ENCODE measurements at regions not wholly inside any gene's neighbourhood (a gene's known extent, or its start where the extent isn't known, plus 50 kb on each side); places are given as distances from the start of the nearest gene placed in this dataset.
A peak's percentile ranks its signal among the peaks of the same experiment; 100 is the strongest.
"Not testable (repeated sequence)": the region's sequence is repeated elsewhere in the genome, so short reads cannot be mapped to it uniquely, and the experiment has no call there.

DNA sequence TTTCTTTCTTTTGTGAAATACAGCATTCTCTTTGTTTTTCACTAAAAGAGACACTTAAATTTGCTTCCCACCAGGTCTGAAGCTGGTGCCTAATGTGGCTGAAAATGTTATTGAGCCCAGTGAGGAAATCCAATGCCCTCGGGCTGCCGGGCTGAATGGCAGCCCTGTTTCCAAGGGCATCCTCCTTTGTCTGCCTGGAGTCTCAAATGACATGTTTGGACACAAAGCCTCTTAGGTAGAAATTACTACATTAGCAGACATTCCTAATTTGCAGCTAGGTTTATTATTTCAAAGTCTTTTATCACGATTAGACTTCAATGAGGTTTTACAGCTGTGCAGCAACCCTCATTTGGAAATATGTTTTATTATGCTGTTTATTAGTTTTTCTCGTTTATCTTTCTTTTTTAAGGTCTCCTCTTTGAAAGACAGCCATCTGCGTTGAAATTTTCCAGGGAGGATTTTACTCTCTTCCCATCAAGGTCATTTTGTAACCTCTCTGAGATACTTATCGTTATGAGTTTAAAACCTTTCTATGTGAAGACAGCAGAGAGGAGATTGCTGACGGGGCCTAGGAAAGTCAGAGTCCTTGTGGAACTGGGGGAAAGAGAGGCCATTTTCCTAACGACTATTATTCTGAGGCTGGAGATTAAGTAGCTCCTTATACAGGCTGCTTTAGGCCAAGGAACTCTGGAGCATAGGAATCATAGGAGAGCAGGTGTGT lies 59.0 kb upstream of the ZNF532 start:
- Histone ChIP-seq H3K4me1 (ENCODE audit: control insufficient read depth, insufficient read depth, low read length, poor library complexity, severe bottlenecking) (no peaks in the 10 kb centered on the region), H3K36me3 (ENCODE audit: control insufficient read depth, insufficient read depth, low read length) (no peaks in the 10 kb centered on the region), H3K9me3 (ENCODE audit: control insufficient read depth, low read length) (no peaks in the 10 kb centered on the region), H3K4me3 (ENCODE audit: extremely low read depth, insufficient read depth, low read length, poor library complexity, severe bottlenecking) (no peak overlapping the region), H3K27ac (ENCODE audit: low read depth, low read length, severe bottlenecking) (peak overlapping the region; percentile 69)
- WGBS, 2 experiments (ENCODE audit: insufficient coverage in 2 of 2) = 83 to 95% methylated on average over 3 to 4 of the region's 8 CpGs

DNA sequence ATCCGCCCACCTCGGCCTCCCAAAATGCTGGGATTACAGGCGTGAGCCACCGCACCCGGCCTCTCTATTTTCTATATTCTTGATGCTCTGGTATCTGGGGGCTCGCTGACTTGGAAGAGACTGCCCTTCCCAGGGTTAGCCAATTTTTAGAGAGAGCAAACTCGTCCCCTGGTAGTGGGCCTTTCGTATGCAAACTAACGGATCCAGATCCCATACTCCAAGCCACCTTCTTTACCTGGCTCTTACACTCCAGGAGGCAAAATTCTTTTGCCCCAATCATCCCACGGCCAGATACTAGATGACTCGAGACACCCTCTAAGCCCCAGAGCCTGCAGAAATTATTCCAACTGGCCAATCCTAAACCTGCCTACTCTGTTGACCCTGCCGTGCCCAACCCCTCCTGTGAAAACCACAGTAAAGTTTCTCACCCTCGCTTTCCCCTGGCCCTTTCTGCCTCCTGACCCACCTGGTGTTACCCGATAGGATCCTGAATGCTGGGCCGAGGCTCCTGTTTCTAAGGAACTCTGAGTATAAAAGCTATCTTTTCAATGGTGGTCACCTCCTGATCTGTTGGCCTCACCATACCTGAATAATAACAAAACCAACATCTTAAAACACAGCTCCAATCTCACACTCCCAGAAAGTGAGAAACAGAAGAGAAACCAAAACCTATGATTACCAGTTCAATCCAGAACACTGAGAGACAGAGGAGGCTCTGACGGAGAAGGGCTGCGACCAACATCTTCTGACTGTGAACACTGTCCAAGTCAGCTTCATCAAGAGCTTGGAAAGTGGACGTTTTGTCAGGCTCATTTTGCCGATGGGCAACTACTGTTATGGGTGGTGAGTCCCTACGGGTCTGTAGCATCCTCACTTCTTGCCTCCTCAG lies 57.6 kb upstream of the ZNF532 start:
- no peaks in the 10 kb centered on the region for H3K4me1 ChIP-seq (ENCODE audit: control insufficient read depth, insufficient read depth, low read length, poor library complexity, severe bottlenecking)

DNA sequence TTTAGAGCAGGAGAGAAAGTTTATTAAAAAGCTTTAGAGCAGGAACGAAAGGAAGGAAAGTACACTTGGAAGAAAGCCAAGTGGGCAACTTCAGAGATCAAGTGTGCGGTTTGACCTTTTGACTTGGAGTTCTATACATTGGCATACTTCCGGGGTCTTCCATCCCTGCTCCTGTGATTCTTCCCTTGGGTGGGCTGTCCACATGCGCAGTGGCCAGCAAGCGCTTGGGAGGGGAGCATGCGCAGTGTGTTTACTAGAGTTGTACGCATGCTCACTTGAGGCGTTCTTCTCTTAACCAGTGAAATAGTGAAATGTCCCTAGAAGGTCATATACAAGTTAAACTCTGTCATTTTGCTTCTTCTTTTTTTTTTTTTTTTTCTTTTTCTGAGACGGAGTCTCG lies 56.9 kb upstream of the ZNF532 start:
- Histone ChIP-seq H3K9me3 (ENCODE audit: control insufficient read depth, low read length) (no peaks in the 10 kb centered on the region), H3K4me1 (ENCODE audit: control insufficient read depth, insufficient read depth, low read length, poor library complexity, severe bottlenecking) (no peaks in the 10 kb centered on the region), H3K27ac (ENCODE audit: low read depth, low read length, severe bottlenecking) (no peak overlapping the region), H3K4me3 (ENCODE audit: extremely low read depth, insufficient read depth, low read length, poor library complexity, severe bottlenecking) (no peak overlapping the region), H3K36me3 (ENCODE audit: control insufficient read depth, insufficient read depth, low read length) (no peaks in the 10 kb centered on the region)
- 94 to 99% methylated on average over 7 to 10 of the region's 10 CpGs for WGBS, 2 experiments (ENCODE audit: insufficient coverage in 2 of 2)

More for the DNA sequence above, 57.6 kb upstream of the ZNF532 start:
- Histone ChIP-seq H3K4me3 (ENCODE audit: extremely low read depth, insufficient read depth, low read length, poor library complexity, severe bottlenecking) (no peak overlapping the region), H3K27ac (ENCODE audit: low read depth, low read length, severe bottlenecking) (no peak overlapping the region), H3K36me3 (ENCODE audit: control insufficient read depth, insufficient read depth, low read length) (no peaks in the 10 kb centered on the region), H3K9me3 (ENCODE audit: control insufficient read depth, low read length) (no peaks in the 10 kb centered on the region)
- 88 to 89% methylated on average over 12 to 16 of the region's 20 CpGs for WGBS, 2 experiments (ENCODE audit: insufficient coverage in 2 of 2)

DNA sequence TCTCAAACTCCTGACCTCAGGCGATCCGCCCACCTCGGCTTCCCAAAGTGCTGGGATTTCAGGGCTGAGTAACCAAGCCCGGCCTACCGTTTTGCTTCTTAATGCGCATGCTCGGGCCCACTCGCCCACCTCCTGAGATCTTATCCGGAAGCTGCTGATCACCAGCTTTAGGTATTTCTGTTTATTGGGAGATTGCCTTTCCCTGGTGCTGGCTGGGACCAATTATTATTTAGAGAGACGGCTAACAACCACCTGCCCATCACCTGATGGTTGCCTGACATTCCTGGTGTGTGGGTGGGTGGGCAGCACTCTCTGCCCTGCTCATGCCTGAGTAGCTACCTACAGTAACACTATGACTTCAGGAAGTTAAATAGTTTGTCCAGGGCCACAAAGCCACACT lies 56.3 kb upstream of the ZNF532 start:
- Histone ChIP-seq H3K4me3 (ENCODE audit: extremely low read depth, insufficient read depth, low read length, poor library complexity, severe bottlenecking) (no peak overlapping the region), H3K36me3 (ENCODE audit: control insufficient read depth, insufficient read depth, low read length) (no peaks in the 10 kb centered on the region), H3K4me1 (ENCODE audit: control insufficient read depth, insufficient read depth, low read length, poor library complexity, severe bottlenecking) (no peaks in the 10 kb centered on the region), H3K9me3 (ENCODE audit: control insufficient read depth, low read length) (no peaks in the 10 kb centered on the region), H3K27ac (ENCODE audit: low read depth, low read length, severe bottlenecking) (no peak overlapping the region)
- WGBS, 2 experiments (ENCODE audit: insufficient coverage in 2 of 2) = 76 to 84% methylated on average over 3 to 6 of the region's 10 CpGs

DNA sequence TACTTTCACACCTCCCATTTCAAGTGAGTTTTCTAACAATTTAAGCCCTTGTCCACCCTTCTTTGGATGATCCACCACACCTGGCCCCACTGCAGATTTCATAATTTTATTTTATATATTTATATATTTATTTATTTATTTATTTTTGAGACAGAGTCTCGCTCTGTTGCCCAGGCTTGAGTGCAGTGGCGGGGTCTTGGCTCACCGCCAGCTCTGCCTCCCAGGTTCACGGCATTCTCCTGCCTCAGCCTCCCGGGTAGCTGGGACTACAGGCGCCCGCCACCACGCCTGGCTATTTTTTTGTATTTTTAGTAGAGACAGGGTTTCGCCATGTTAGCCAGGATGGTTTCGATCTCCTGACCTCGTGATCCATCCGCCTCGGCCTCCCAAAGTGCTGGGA lies 52.8 kb upstream of the ZNF532 start:
- not testable (repeated sequence) for H3K4me3 ChIP-seq (ENCODE audit: extremely low read depth, insufficient read depth, low read length, poor library complexity, severe bottlenecking); H3K27ac ChIP-seq (ENCODE audit: low read depth, low read length, severe bottlenecking); H3K9me3 ChIP-seq (ENCODE audit: control insufficient read depth, low read length); H3K36me3 ChIP-seq (ENCODE audit: control insufficient read depth, insufficient read depth, low read length); H3K4me1 ChIP-seq (ENCODE audit: control insufficient read depth, insufficient read depth, low read length, poor library complexity, severe bottlenecking)
- WGBS, 2 experiments (ENCODE audit: insufficient coverage in 2 of 2) = 89 to 100% methylated on average over 1 to 5 of the region's 13 CpGs

DNA sequence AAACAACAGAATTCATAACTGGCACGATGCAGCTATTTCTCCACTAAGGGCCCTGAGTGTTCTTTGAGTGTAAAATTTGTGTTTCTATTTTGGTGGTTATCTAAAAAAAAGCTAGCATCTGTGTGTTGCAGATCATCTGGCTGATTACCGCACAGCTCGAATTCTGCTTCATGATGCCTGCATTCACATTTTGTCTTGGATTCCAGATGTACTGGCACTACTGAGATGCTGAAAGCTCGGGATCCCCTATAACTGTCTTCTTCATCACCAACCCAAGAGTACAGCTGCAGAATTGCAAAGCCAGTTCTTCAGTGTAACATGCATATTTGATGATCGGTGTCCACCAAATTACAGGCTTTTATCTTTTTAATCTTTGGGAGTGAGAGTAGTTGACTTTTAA lies 51.6 kb upstream of the ZNF532 start:
- Histone ChIP-seq H3K4me3 (ENCODE audit: extremely low read depth, insufficient read depth, low read length, poor library complexity, severe bottlenecking) (no peak overlapping the region), H3K9me3 (ENCODE audit: control insufficient read depth, low read length) (no peaks in the 10 kb centered on the region), H3K4me1 (ENCODE audit: control insufficient read depth, insufficient read depth, low read length, poor library complexity, severe bottlenecking) (no peaks in the 10 kb centered on the region), H3K27ac (ENCODE audit: low read depth, low read length, severe bottlenecking) (no peak overlapping the region), H3K36me3 (ENCODE audit: control insufficient read depth, insufficient read depth, low read length) (no peaks in the 10 kb centered on the region)
- 80 to 100% methylated on average over 2 to 3 of the region's 5 CpGs for WGBS, 2 experiments (ENCODE audit: insufficient coverage in 2 of 2)

DNA sequence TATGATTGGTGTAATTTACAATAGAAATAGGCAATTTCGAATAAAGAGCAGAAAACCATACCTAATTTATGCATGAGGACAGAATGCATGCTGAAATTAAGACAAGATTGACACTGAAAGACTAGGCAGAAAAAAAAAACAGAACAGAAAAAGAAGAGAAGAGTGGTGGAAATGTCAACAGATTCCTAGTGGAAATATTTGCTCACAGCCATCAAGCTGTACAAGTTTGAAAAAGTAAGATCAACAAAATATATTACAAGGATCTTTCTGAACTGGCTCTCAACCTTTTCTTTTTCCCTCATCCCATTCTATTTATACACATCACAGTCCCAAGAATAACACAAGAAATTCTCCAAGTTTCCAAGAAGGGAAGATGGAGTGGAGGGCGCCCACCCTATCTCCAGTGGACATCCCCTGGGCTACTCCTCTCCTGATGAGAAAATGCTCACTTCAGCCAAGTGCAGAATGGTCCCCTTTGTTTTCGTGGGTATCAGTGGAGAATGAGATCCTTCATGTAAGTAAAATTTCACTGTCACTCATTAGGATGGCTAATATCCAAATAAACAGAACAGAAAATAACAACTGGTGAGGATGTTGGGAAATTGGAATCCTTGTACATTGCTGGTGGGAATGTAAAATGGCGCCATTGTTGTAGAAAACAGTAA lies 51.0 kb upstream of the ZNF532 start:
- Histone ChIP-seq H3K27ac (ENCODE audit: low read depth, low read length, severe bottlenecking) (no peak overlapping the region), H3K36me3 (ENCODE audit: control insufficient read depth, insufficient read depth, low read length) (no peaks in the 10 kb centered on the region), H3K4me1 (ENCODE audit: control insufficient read depth, insufficient read depth, low read length, poor library complexity, severe bottlenecking) (no peaks in the 10 kb centered on the region), H3K4me3 (ENCODE audit: extremely low read depth, insufficient read depth, low read length, poor library complexity, severe bottlenecking) (no peak overlapping the region), H3K9me3 (ENCODE audit: control insufficient read depth, low read length) (no peaks in the 10 kb centered on the region)
- no CpG with 5 or more reads among the region's 4 CpGs for WGBS, 2 experiments (ENCODE audit: insufficient coverage in 2 of 2)

DNA sequence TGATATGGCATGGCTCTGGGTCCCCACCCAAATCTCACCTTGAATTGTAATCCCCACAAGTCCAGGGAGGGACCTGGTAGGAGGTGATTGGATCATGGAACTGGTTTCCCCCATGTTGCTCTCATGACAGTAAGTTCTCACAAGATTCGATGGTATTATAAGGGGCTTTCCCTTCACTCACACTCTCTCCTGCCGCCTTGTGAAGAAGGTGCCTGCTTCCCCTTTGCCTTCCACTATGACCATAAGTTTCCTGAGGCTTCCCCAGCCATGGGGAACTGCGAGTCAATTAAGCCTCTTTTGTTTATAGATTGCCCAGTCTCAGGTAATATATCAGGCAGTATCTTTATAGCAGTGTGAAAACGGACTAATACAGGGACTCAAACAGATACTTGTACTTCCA lies 50.4 kb upstream of the ZNF532 start:
- Histone ChIP-seq H3K27ac (ENCODE audit: low read depth, low read length, severe bottlenecking) (no peak overlapping the region), H3K4me3 (ENCODE audit: extremely low read depth, insufficient read depth, low read length, poor library complexity, severe bottlenecking) (no peak overlapping the region), H3K36me3 (ENCODE audit: control insufficient read depth, insufficient read depth, low read length) (no peaks in the 10 kb centered on the region), H3K4me1 (ENCODE audit: control insufficient read depth, insufficient read depth, low read length, poor library complexity, severe bottlenecking) (no peaks in the 10 kb centered on the region), H3K9me3 (ENCODE audit: control insufficient read depth, low read length) (no peaks in the 10 kb centered on the region)
- 89% methylated on average over 2 of the region's 4 CpGs; no CpG with 5 or more reads in 1 of the 2 experiments for WGBS, 2 experiments (ENCODE audit: insufficient coverage in 2 of 2)

Measured in mesodermal cell (in vitro differentiated cells).